ENCODE measurements at regions not wholly inside any gene's neighbourhood (a gene's known extent, or its start where the extent isn't known, plus 50 kb on each side); places are given as distances from the start of the nearest gene placed in this dataset.

DNA sequence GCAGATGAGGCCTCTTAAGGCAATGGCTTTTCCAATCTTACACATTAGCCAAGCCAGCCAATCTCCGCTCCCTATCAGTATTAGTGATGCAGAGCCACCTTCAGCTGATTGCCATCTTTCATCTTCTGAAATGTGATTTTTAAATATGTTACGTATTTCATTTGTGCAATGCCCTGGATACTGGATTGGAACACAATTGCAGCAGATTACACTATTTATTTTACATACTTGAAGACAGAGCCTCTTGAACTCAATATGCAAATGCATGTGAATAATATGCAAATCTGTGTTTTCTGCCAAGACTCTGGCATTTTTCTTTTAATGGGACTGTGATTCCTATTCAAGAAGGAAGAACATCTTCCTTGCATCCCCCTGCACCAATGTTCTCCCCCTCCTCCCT is 90.5 kb downstream of the GRIN2B start:
- H3K36me3 ChIP-seq: no peaks in the 10 kb centered on the region
- H3K9me3 ChIP-seq: no peaks in the 10 kb centered on the region
- no peak overlapping the region for H3K4me3 ChIP-seq (ENCODE audit: low read depth in 1 of 2, low read length in 1 of 2)
- no peaks in the 10 kb centered on the region for H3K27me3 ChIP-seq
- TF ChIP-seq, protein P1, sequence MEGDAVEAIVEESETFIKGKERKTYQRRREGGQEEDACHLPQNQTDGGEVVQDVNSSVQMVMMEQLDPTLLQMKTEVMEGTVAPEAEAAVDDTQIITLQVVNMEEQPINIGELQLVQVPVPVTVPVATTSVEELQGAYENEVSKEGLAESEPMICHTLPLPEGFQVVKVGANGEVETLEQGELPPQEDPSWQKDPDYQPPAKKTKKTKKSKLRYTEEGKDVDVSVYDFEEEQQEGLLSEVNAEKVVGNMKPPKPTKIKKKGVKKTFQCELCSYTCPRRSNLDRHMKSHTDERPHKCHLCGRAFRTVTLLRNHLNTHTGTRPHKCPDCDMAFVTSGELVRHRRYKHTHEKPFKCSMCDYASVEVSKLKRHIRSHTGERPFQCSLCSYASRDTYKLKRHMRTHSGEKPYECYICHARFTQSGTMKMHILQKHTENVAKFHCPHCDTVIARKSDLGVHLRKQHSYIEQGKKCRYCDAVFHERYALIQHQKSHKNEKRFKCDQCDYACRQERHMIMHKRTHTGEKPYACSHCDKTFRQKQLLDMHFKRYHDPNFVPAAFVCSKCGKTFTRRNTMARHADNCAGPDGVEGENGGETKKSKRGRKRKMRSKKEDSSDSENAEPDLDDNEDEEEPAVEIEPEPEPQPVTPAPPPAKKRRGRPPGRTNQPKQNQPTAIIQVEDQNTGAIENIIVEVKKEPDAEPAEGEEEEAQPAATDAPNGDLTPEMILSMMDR (IDR thresholded peaks at IDR 0.05): no peak
- H3K4me1 ChIP-seq (ENCODE audit: control insufficient read depth in 1 of 2, insufficient read depth in 1 of 2, low read depth in 1 of 2, low read length in 1 of 2): no peaks in the 10 kb centered on the region
- no peak overlapping the region for H3K27ac ChIP-seq

DNA sequence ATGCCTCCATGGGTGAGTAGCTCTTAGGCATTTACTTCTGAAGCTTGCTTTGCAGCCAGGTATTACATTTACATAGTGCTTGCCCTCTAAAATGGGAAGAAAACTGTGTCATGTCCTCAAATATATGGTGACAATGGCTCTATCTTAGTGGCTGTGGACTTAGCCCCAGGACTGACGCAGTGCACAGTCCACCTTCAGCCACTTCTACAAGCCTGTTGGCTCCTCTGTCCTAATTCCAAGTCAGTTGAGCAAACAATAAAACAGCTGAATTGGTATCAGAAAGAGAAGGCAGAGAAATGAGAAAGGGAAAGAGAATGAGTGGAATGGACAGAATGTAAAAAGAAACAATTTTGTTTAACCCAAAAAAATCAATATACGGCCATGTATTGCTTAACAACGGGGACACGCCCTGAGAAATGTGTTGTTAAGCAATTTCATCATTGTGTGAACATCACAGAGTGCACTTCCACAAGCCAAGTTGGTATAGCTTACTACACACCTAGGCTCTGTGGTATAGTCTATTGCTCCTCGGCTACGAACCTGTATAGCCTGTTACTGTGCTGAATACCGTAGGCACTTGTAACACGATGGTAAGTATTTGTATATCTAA is 93.5 kb downstream of the GRIN2B start:
- no peaks in the 10 kb centered on the region for H3K36me3 ChIP-seq
- TF ChIP-seq, protein P1 (IDR thresholded peaks at IDR 0.05): no peak
- no peaks in the 10 kb centered on the region for H3K4me1 ChIP-seq (ENCODE audit: control insufficient read depth in 1 of 2, insufficient read depth in 1 of 2, low read depth in 1 of 2, low read length in 1 of 2)
- H3K27me3 ChIP-seq: no peaks in the 10 kb centered on the region
- no peak overlapping the region for H3K27ac ChIP-seq
- no peaks in the 10 kb centered on the region for H3K9me3 ChIP-seq
- no peak overlapping the region for H3K4me3 ChIP-seq (ENCODE audit: low read depth in 1 of 2, low read length in 1 of 2)

DNA sequence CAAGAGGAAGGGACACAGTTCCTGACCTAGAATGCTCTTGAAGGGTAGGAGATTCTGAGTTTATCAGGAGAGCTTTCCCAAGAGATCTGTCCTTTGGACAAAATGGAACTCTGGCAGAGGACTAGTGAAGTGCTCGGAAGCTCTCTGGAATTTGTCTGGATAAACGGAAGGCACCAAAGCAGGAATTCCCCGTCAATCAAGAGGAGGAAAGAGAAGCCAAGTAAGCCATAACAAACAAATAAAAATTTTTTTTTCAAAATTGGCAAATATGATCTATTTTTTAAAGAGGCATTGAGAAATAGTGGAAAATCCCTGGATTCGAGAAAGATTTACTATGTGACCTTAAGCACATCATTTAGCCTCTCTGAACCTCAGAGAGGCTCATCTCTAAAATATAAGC is 99.2 kb downstream of the GRIN2B start:
- H3K4me3 ChIP-seq (ENCODE audit: low read depth in 1 of 2, low read length in 1 of 2): no peak overlapping the region
- no peaks in the 10 kb centered on the region for H3K9me3 ChIP-seq
- no peak overlapping the region for H3K27ac ChIP-seq
- H3K36me3 ChIP-seq: no peaks in the 10 kb centered on the region
- no peaks in the 10 kb centered on the region for H3K4me1 ChIP-seq (ENCODE audit: control insufficient read depth in 1 of 2, insufficient read depth in 1 of 2, low read depth in 1 of 2, low read length in 1 of 2)
- no peaks in the 10 kb centered on the region for H3K27me3 ChIP-seq
- TF ChIP-seq, protein P1 (IDR thresholded peaks at IDR 0.05): no peak

- Histone ChIP-seq H3K36me3 (no peaks in the 10 kb centered on the region), H3K9me3 (no peaks in the 10 kb centered on the region), H3K4me1 (ENCODE audit: control insufficient read depth in 1 of 2, insufficient read depth in 1 of 2, low read depth in 1 of 2, low read length in 1 of 2) (no peaks in the 10 kb centered on the region), H3K4me3 (ENCODE audit: low read depth in 1 of 2, low read length in 1 of 2) (no peak overlapping the region), H3K27ac (no peak overlapping the region), H3K27me3 (no peaks in the 10 kb centered on the region)
- TF ChIP-seq, protein P1 (IDR thresholded peaks at IDR 0.05): no peak
Observed at GRCh38 chr12:13880613-13881012, 100.8 kb downstream of the GRIN2B start.

GRCh38 chr12:13875744-13876143 is 105.7 kb downstream of the GRIN2B start:
- H3K27ac ChIP-seq: no peak overlapping the region
- no peaks in the 10 kb centered on the region for H3K9me3 ChIP-seq
- H3K4me3 ChIP-seq (ENCODE audit: low read depth in 1 of 2, low read length in 1 of 2): no peak overlapping the region
- H3K27me3 ChIP-seq: no peaks in the 10 kb centered on the region
- no peaks in the 10 kb centered on the region for H3K4me1 ChIP-seq (ENCODE audit: control insufficient read depth in 1 of 2, insufficient read depth in 1 of 2, low read depth in 1 of 2, low read length in 1 of 2)
- TF ChIP-seq, protein P1 (IDR thresholded peaks at IDR 0.05): no peak
- H3K36me3 ChIP-seq: no peaks in the 10 kb centered on the region

GRCh38 chr12:13870255-13870654 is 111.1 kb downstream of the GRIN2B start:
- TF ChIP-seq, protein P1 (IDR thresholded peaks at IDR 0.05): no peak
- Histone ChIP-seq H3K4me3 (ENCODE audit: low read depth in 1 of 2, low read length in 1 of 2) (no peak overlapping the region), H3K4me1 (ENCODE audit: control insufficient read depth in 1 of 2, insufficient read depth in 1 of 2, low read depth in 1 of 2, low read length in 1 of 2) (no peaks in the 10 kb centered on the region), H3K36me3 (no peaks in the 10 kb centered on the region), H3K9me3 (no peaks in the 10 kb centered on the region), H3K27ac (no peak overlapping the region), H3K27me3 (no peaks in the 10 kb centered on the region)
